GM18499 (cell line): ENCODE measurements at regions not wholly inside any gene's neighbourhood (a gene's known extent, or its start where the extent isn't known, plus 50 kb on each side); places are given as distances from the start of the nearest gene placed in this dataset.

Experiments
- ATAC-seq: cut with Tn5 transposase; IDR thresholded peaks from one replicate; pipeline ENCODE4 v1.9.1; 2021; ENCODE audit warnings: moderate number of reproducible peaks; ENCODE audit not compliant: insufficient read depth, unreplicated experiment

- ATAC-seq = no peak
Observed at GRCh38 chr13:61852116-61852619, 436.5 kb upstream of the PCDH20 start.

GRCh38 chr13:61850794-61851193 lies 435.1 kb upstream of the PCDH20 start:
- ATAC-seq = no peak

GRCh38 chr13:61838568-61838967 lies 422.9 kb upstream of the PCDH20 start:
- no peak for ATAC-seq

GRCh38 chr13:61833228-61833627 lies 417.6 kb upstream of the PCDH20 start:
- ATAC-seq = no peak

- no peak for ATAC-seq
Observed at GRCh38 chr13:61831026-61831425, 415.4 kb upstream of the PCDH20 start.

- ATAC-seq = no peak
Observed at GRCh38 chr13:61830475-61830874, 414.8 kb upstream of the PCDH20 start.

GRCh38 chr13:61824168-61824567 lies 408.5 kb upstream of the PCDH20 start:
- no peak for ATAC-seq

- ATAC-seq = no peak
Observed at GRCh38 chr13:61812286-61812685, 396.6 kb upstream of the PCDH20 start.

- ATAC-seq = no peak
Observed at GRCh38 chr13:61810065-61810464, 394.4 kb upstream of the PCDH20 start.

GRCh38 chr13:61797397-61797796 lies 381.7 kb upstream of the PCDH20 start:
- no peak for ATAC-seq

- ATAC-seq = no peak
Observed at GRCh38 chr13:61795580-61795979, 379.9 kb upstream of the PCDH20 start.

- ATAC-seq = no peak
Observed at GRCh38 chr13:61779456-61779855, 363.8 kb upstream of the PCDH20 start.

- no peak for ATAC-seq
Observed at GRCh38 chr13:61778531-61778930, 362.9 kb upstream of the PCDH20 start.

GRCh38 chr13:61777899-61778298 lies 362.2 kb upstream of the PCDH20 start:
- no peak for ATAC-seq

GRCh38 chr13:61777271-61777670 lies 361.6 kb upstream of the PCDH20 start:
- ATAC-seq = no peak

GRCh38 chr13:61774903-61775302 lies 359.3 kb upstream of the PCDH20 start:
- no peak for ATAC-seq

- no peak for ATAC-seq
Observed at GRCh38 chr13:61770681-61771080, 355.0 kb upstream of the PCDH20 start.

- no peak for ATAC-seq
Observed at GRCh38 chr13:61768175-61768574, 352.5 kb upstream of the PCDH20 start.

- ATAC-seq = no peak
Observed at GRCh38 chr13:61766667-61767058, 351.0 kb upstream of the PCDH20 start.

- no peak for ATAC-seq
Observed at GRCh38 chr13:61765940-61766666, 350.5 kb upstream of the PCDH20 start.

GRCh38 chr13:61765181-61765742 lies 349.6 kb upstream of the PCDH20 start:
- ATAC-seq = no peak

- no peak for ATAC-seq
Observed at GRCh38 chr13:61761690-61762089, 346.0 kb upstream of the PCDH20 start.
